IPS-18a (cell line): ENCODE measurements at regions not wholly inside any gene's neighbourhood (a gene's known extent, or its start where the extent isn't known, plus 50 kb on each side); places are given as distances from the start of the nearest gene placed in this dataset.
"Not testable (repeated sequence)": the region's sequence is repeated elsewhere in the genome, so short reads cannot be mapped to it uniquely, and the experiment has no call there.

Experiments used
- H3K27ac ChIP-seq: one replicate; pipeline ENCODE4 v1.5.1; 2013; ENCODE audit warnings: low read length
- H3K27me3 ChIP-seq: one replicate; pipeline ENCODE4 v1.6.1; 2013; ENCODE audit warnings: mild to moderate bottlenecking, low read length; ENCODE audit not compliant: control insufficient read depth, insufficient read depth
- H3K36me3 ChIP-seq: one replicate; pipeline ENCODE4 v1.6.1; 2013; ENCODE audit warnings: low read depth, low read length; ENCODE audit not compliant: control insufficient read depth
- H3K4me1 ChIP-seq: one replicate; pipeline ENCODE4 v1.6.1; 2013; ENCODE audit warnings: low read depth, low read length; ENCODE audit not compliant: control insufficient read depth
- H3K4me3 ChIP-seq: one replicate; pipeline ENCODE4 v1.5.1; 2013; ENCODE audit warnings: low read length
- H3K9ac ChIP-seq: one replicate; pipeline ENCODE4 v1.6.1; 2013; ENCODE audit warnings: mild to moderate bottlenecking, low read length, moderate library complexity
- H3K9me3 ChIP-seq: one replicate; pipeline ENCODE4 v1.6.1; 2013; ENCODE audit warnings: low read depth, low read length; ENCODE audit not compliant: control insufficient read depth

DNA sequence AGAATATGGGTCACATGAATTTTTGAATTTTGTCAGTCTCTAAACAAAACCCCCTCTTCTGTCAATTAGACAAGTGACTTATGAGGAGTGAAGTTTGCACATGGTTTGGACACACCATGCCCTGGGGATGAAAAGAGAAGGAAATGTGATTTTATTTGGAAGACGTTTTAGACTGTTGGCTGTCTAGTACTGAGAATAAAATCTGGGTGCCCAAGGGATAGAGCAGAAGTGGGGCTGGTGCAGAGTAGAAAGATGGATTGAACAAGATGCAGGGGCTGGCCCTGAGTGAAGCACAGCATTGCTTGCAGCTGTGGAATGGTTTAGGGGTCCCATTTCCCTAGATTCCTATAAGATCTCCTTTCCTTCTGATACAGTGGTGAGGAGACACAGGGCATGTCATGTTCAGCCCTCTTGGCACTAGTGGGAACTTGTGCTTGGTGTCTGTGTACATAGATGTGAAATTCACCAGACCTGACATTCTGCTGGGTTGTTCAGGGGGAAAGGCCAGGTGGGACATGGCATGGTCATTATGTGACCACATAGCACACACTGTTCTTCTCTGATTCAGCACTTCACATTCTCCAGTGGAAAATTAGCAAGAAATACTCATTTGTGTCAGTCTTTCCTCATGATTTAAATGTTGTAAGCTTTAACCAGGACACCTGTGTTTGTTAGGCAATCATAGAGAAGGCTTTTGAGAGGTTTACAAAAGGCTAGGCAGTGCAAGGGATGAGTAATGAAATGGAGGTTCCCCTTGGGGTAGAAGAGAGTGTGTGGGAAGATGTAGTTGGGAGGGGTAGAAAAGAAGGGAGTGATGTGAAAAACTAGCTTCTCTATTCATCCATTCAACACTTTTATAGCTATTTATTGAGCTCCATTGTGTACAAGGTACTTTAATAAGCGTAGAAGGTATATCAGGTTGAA is 202.3 kb upstream of the IGF1 start:
- no peaks in the 10 kb centered on the region for H3K27me3 ChIP-seq
- H3K9me3 ChIP-seq = no peaks in the 10 kb centered on the region
- no peaks in the 10 kb centered on the region for H3K4me1 ChIP-seq

DNA sequence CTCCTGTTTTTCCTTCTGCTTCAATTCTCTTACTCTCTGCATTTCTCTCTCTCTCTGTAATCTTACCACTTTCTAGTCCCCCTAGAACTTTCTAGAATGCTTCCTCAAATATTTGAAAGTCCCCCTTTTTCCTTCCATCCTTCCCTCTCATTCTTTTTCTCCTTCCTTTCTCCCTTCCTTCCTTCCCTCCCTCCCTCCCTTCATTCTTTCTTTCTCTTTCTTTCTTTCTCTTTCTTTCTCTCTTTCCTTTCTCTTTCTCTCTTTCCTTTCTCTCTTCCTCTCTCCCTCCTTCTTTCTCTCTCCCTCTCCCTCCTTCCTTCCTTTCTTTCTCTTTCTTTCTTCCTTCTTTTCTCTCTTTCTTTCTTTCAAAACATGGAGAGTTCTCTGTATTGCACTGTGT is 201.4 kb upstream of the IGF1 start:
- Histone ChIP-seq H3K36me3 (no peaks in the 10 kb centered on the region), H3K9me3 (no peaks in the 10 kb centered on the region), H3K4me1 (no peaks in the 10 kb centered on the region), H3K4me3 (no peak overlapping the region), H3K9ac (no peak overlapping the region), H3K27ac (no peak overlapping the region), H3K27me3 (no peaks in the 10 kb centered on the region)

More for the DNA sequence above, 202.3 kb upstream of the IGF1 start:
- Histone ChIP-seq H3K36me3 (no peaks in the 10 kb centered on the region), H3K9ac (no peak overlapping the region), H3K27ac (no peak overlapping the region), H3K4me3 (no peak overlapping the region)

DNA sequence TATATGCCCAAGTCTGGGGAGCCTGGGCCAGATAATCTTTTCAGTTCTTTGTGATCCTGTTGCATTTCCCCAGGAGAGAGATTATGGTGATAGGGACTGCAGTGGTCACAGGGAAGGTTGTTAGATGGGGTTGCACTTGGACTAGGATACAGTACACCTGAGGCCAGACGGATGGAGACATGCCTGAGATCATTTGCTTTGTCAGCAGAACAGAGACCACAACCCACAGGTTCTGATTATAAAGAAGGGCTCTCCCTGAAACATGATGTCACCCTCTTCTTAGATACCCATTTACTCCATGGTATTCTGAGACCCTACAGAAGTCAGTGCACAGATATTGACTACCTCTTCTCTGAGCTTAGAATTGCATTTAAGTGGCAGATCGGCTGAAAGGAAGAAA is 200.9 kb upstream of the IGF1 start:
- no peaks in the 10 kb centered on the region for H3K4me1 ChIP-seq
- H3K9me3 ChIP-seq = no peaks in the 10 kb centered on the region
- no peaks in the 10 kb centered on the region for H3K27me3 ChIP-seq
- no peak overlapping the region for H3K4me3 ChIP-seq
- H3K9ac ChIP-seq = no peak overlapping the region
- H3K36me3 ChIP-seq = no peaks in the 10 kb centered on the region
- no peak overlapping the region for H3K27ac ChIP-seq

DNA sequence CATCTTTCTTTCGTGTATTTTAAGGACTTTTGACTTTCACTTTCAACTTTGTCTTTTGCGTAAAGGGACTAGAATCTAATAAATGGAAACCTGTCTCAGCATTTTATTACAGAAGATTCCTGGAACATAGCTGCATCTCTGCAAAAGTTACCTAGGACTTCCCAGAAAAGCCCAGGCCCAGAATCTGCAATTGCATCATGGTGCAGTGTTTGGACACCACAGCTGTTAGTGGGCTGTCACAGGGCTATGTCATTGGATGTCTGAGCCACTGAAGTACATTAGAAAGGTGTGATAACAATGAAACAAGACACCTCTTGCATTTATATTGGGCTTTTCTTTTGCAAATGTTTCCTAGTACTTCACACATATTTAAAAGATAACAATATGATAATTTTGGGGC is 199.9 kb upstream of the IGF1 start:
- Histone ChIP-seq H3K4me3 (no peak overlapping the region), H3K27me3 (no peaks in the 10 kb centered on the region), H3K4me1 (no peaks in the 10 kb centered on the region), H3K27ac (no peak overlapping the region), H3K36me3 (no peaks in the 10 kb centered on the region), H3K9ac (no peak overlapping the region), H3K9me3 (no peaks in the 10 kb centered on the region)

DNA sequence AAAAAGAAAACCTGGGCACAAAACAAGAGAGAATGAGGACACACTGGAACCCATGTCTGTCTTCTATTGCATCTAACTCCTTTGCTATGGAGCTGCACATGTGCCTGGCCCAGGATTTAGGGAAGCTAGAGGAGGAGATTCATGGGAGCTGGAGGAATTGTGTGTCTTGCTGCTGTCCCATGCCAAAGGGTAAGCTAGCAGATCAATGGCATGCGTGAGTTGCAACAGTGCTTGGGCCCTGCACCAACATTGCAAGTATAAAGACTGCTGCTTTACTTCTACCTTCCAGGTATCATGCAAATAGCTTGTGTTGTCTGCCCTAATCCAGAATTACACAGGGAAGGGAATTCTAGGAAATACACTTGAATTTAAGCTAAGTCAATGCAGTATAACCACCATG is 196.4 kb upstream of the IGF1 start:
- no peaks in the 10 kb centered on the region for H3K4me1 ChIP-seq
- no peaks in the 10 kb centered on the region for H3K36me3 ChIP-seq
- H3K27me3 ChIP-seq = no peaks in the 10 kb centered on the region
- no peak overlapping the region for H3K4me3 ChIP-seq
- peaks cover 7% of the 10 kb centered on the region for H3K9me3 ChIP-seq
- H3K27ac ChIP-seq = no peak overlapping the region
- H3K9ac ChIP-seq = no peak overlapping the region

DNA sequence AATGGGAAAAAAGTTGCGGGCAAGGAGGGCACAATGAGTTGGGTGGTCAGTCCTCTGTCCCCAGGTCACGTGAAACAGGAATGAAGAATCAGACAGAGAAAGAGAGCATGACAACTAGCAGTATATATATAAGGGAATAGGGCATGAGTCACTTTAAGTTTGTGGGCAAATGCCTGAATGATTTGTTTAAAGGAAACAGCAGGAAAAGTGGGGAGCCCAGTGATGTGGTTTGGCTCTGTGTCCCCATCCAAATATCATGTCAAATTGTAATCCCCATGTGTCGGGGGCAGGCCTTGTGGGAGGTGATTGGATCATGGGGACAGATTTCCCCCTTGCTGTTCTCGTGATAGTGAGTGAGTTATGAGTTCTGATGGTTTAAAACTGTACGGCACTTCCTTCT is 195.3 kb upstream of the IGF1 start:
- no peak overlapping the region for H3K9ac ChIP-seq
- peaks cover 7% of the 10 kb centered on the region for H3K9me3 ChIP-seq

DNA sequence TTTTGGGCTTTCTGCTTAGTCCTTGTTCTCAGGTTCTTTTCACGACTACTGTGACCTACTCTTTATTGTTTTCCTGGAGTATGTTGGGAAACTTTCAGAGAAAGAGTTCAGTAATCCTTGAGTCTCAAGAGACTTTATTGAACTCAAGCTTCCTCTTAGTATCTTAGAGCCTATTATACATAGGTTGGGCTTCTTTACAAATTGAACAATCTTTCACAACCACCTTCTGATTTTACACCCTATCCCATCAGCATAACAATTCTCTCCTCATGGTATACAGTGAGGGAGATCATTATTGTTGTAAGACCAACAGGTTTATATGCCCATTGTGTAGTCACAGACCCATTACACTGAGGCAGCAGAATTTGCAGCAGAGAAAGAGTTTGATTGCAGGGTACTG is 193.2 kb upstream of the IGF1 start:
- H3K9ac ChIP-seq = no peak overlapping the region
- no peaks in the 10 kb centered on the region for H3K27me3 ChIP-seq
- no peaks in the 10 kb centered on the region for H3K36me3 ChIP-seq
- H3K4me1 ChIP-seq = no peaks in the 10 kb centered on the region
- no peak overlapping the region for H3K27ac ChIP-seq
- H3K4me3 ChIP-seq = no peak overlapping the region
- H3K9me3 ChIP-seq = peaks cover 7% of the 10 kb centered on the region

More for the DNA sequence above, 195.3 kb upstream of the IGF1 start:
- Histone ChIP-seq H3K36me3 (no peaks in the 10 kb centered on the region), H3K27me3 (no peaks in the 10 kb centered on the region), H3K4me1 (no peaks in the 10 kb centered on the region), H3K27ac (no peak overlapping the region), H3K4me3 (no peak overlapping the region)

DNA sequence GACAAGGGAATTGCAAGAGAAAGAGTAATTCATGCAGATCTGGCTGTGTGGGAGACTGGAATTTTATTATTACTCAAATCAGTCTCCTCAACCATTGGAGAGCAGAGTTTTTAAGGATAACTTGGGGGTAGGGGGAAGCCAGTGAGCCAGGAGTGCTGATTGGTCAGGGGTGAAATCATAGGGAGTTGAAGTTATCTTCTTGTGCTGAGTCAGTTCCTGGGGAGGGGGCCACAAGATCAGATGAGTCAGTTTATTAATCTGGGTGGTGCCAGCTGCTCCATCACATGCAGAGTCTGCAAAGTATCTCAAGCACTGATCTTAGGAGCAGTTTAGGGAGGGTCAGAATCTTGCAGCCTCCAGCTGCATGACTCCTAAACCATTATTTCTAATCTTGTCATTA is 191.8 kb upstream of the IGF1 start:
- not testable (repeated sequence) for H3K27me3 ChIP-seq, H3K4me3 ChIP-seq, H3K4me1 ChIP-seq, H3K36me3 ChIP-seq, H3K27ac ChIP-seq, H3K9me3 ChIP-seq, H3K9ac ChIP-seq

DNA sequence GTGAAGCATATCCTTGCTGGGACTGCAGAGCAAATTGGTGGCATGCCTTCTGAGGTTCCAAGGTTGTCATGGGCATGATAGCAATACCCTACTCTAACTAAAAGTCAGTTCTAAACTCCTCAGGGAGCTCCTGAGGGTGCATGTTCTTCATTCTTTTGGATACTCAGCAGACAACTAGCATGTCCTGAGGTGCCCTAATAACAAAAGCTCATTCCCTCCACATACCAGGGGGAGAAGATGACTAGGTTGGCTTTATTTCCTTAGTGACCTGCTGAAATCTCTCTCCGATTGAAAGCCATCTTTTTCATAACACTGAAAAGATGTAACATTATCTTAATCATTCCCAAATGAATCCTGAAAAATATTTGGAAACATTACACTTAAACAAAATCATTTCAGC is 188.7 kb upstream of the IGF1 start:
- Histone ChIP-seq H3K27ac (no peak overlapping the region), H3K4me1 (no peaks in the 10 kb centered on the region), H3K9ac (no peak overlapping the region), H3K36me3 (no peaks in the 10 kb centered on the region), H3K9me3 (peaks cover 6% of the 10 kb centered on the region), H3K4me3 (no peak overlapping the region), H3K27me3 (no peaks in the 10 kb centered on the region)

DNA sequence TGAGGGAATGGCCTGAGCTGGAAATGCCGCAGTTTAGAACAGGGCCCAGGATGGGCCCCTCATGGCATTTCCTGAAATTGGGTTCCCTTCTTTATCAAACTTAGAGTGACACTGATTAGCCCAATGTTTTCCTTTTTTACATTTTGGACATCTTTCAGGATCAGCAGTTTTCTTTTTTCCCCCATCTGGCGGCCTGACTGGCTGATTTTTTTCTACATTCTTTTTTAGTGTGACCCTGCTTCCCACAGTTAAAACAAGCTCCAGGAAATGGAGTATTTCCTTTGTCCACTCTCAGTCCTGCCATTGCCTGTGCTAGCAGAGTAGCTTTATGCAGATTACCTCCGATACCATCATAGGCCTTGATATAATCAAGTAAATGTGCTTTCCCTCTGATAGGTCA is 185.8 kb upstream of the IGF1 start:
- not testable (repeated sequence) for H3K4me3 ChIP-seq, H3K27me3 ChIP-seq, H3K4me1 ChIP-seq, H3K9me3 ChIP-seq, H3K9ac ChIP-seq, H3K36me3 ChIP-seq, H3K27ac ChIP-seq

DNA sequence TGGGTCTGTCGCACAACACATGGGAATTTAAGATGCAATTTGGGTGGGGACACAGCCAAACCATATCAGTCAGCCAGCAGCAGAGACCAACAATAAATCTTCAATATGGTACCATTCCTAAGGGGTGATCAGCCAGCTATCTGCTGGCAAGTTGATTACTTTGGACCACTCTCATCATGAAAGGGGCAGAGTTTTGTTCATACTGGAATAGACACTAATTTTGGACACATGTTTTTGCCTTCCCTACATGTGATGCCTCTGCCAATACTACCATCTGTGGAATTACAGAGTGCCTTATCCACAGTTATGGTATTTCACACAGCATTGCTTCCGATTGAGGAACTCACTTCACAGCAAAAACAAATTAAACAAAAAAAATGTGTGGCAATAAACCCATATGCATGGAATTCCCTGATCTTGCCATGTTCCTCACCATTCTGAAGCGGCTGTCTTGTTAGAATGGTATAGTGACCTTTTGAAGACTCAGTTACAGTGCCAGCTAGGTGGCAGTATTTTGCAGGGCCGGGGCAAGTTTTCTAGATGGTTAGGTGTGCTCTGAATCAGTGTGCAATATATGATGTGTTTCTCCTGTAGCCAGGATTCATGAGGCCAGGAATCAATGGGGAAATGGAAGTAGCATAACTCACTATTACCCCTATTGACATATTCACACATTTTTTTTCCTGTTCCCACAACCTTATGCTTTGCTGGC is 179.0 kb upstream of the IGF1 start:
- no peak overlapping the region for H3K4me3 ChIP-seq
- no peaks in the 10 kb centered on the region for H3K27me3 ChIP-seq
- H3K36me3 ChIP-seq = no peaks in the 10 kb centered on the region
- H3K27ac ChIP-seq = no peak overlapping the region
- H3K9ac ChIP-seq = no peak overlapping the region
- H3K4me1 ChIP-seq = no peaks in the 10 kb centered on the region
- peaks cover 5% of the 10 kb centered on the region for H3K9me3 ChIP-seq

DNA sequence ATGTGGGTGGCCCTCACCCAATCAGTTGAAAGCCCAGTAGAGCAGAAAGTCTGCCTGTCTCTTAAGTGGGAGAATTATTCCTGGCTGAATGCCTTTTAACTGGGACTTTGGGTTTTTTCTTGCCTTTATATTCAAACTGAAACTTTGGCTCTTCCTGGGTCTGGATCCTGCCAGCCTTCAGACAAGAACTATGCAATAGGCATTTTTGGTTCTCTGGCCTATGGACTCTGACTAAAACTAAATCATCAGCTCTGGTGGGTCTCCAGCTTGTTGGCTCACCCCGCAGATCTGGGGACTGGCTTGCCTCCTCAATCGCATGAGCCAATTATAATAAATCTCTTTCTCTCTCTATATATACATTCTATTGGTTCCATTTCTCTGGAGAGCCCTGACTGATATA is 173.0 kb upstream of the IGF1 start:
- Histone ChIP-seq H3K9ac (no peak overlapping the region), H3K9me3 (peaks cover 5% of the 10 kb centered on the region)

More for the DNA sequence above, 173.0 kb upstream of the IGF1 start:
- H3K4me1 ChIP-seq = no peaks in the 10 kb centered on the region
- H3K27me3 ChIP-seq = no peaks in the 10 kb centered on the region
- no peak overlapping the region for H3K4me3 ChIP-seq
- H3K27ac ChIP-seq = no peak overlapping the region
- no peaks in the 10 kb centered on the region for H3K36me3 ChIP-seq
